Pancreas (tissue), 10 donors: ENCODE measurements at regions not wholly inside any gene's neighbourhood (a gene's known extent, or its start where the extent isn't known, plus 50 kb on each side); places are given as distances from the start of the nearest gene placed in this dataset.

Experiments used
- ATAC-seq, 4 donors: fragments of 200-7000 bp; cut with Tn5 transposase; one replicate each; pipeline versions ENCODE4 v1.8.0 to v1.9.1; 2020; ENCODE audit warnings: mild to moderate bottlenecking in 4 of 4, moderate library complexity in 4 of 4
- DNase-seq, 6 donors: peaks; one replicate each; pipeline ENCODE4 v3.0.0-alpha.2; 2020
- FAIRE-seq: peaks from 2 replicates; lab custom pipeline; 2012; peaks lifted over from hg19 to GRCh38; lab: Jason Lieb, UNC
- H3K27ac ChIP-seq, 4 donors: fragments of 200-600 bp; sonication (generic); 1 replicate in 3 of 4; 2 replicates in 1 of 4; pipeline versions ENCODE4 v1.5.0 to v1.8.0; 2020
- H3K27me3 ChIP-seq, 4 donors: fragments of 200-600 bp; one replicate each; pipeline ENCODE4 v1.8.0; 2021
- H3K36me3 ChIP-seq, 3 donors: fragments of 200-600 bp; sonication (generic) in 1 of 3; one replicate each; pipeline versions ENCODE4 v1.5.0 to v1.8.0; 2020 to 2021
- H3K4me1 ChIP-seq, 3 donors: fragments of 200-600 bp; one replicate each; pipeline ENCODE4 v1.8.0; 2021
- H3K4me3 ChIP-seq, 4 donors: fragments of 200-600 bp; sonication (generic) in 2 of 4; one replicate each; pipeline versions ENCODE4 v1.5.0 to v1.8.0; 2020 to 2021
- H3K9me3 ChIP-seq, 4 donors: fragments of 200-600 bp; one replicate each; pipeline ENCODE4 v1.8.0; 2021
- CTCF ChIP-seq, 4 donors: fragments of 200-600 bp; sonication (generic) in 3 of 4; IDR thresholded peaks; one replicate each; pipeline versions ENCODE4 v1.5.0 to v1.8.0; 2021; ENCODE audit warnings: antibody characterized with exemption in 4 of 4
- WGBS, 2 donors: extraction: QIAGEN DNeasy Blood & Tissue Kit; methylation state at CpG; one replicate each; pipeline ENCODE4 v1.1.7; 2013; 5-methylcytosine and 5-hydroxymethylcytosine counted together
- intact Hi-C, 3 donors: fragments of 100-400 bp; cut with DNase I; formaldehyde crosslinking; loops; one replicate each; pipeline versions ENCODE4 v1.11.1 to v1.14.2; 2022
- donor health status: healthy with polysubstance abuse.
- donor health status: DM: no; HTN: no; CAD: no; lungs with moderate emphysema.
- donor health status: DM: no; HTN: no; CAD: no.
- donor health status: control.
- donor health status: control.
- donor health status: Bipolar disorder and iron deficiency.
- donor health status: DM: yes; HTN: yes; CAD: no.
- donor health status: DM: no; HTN: no; CAD: no.
- donor health status: DM: no; HTN: no; CAD: no.
- donor health status: DM: yes; HTN: yes; CAD: no.

- H3K9me3 ChIP-seq = no peaks in the 10 kb centered on the region
- intact Hi-C loops = no loop called here
- H3K27me3 ChIP-seq = no peaks in the 10 kb centered on the region
- no peak for TF ChIP-seq CTCF (IDR thresholded peaks at IDR 0.05)
- 66 to 71% methylated on average over 7 of the region's 7 CpGs for WGBS, 2 donors
- no peaks in the 10 kb centered on the region for H3K36me3 ChIP-seq
- no peak overlapping the region for H3K27ac ChIP-seq
- ATAC-seq (no peak), FAIRE-seq (no peak), DNase-seq (no peak)
- H3K4me1 ChIP-seq = no peaks in the 10 kb centered on the region
- H3K4me3 ChIP-seq = no peak overlapping the region
These were observed 120.3 kb upstream of the TJP1 start for GRCh38 chr15:29942548-29942947.

GRCh38 chr15:29942143-29942542 lies 119.9 kb upstream of the TJP1 start:
- FAIRE-seq (no peak), ATAC-seq (no peak), DNase-seq (no peak)
- 54% methylated on average over 3 of the region's 3 CpGs for WGBS, 2 donors
- TF ChIP-seq CTCF (IDR thresholded peaks at IDR 0.05) = no peak
- intact Hi-C loops = no loop called here
- H3K36me3 ChIP-seq = no peaks in the 10 kb centered on the region
- no peaks in the 10 kb centered on the region for H3K4me1 ChIP-seq
- no peak overlapping the region for H3K27ac ChIP-seq
- no peaks in the 10 kb centered on the region for H3K9me3 ChIP-seq
- H3K4me3 ChIP-seq = no peak overlapping the region
- no peaks in the 10 kb centered on the region for H3K27me3 ChIP-seq

- Histone ChIP-seq H3K4me3 (no peak overlapping the region), H3K27ac (no peak overlapping the region), H3K27me3 (no peaks in the 10 kb centered on the region), H3K4me1 (peaks cover 0 to 3% (median 0%) of the 10 kb centered on the region in 3 donors), H3K36me3 (no peaks in the 10 kb centered on the region), H3K9me3 (no peaks in the 10 kb centered on the region)
- DNase-seq (no peak), ATAC-seq (no peak), FAIRE-seq (no peak)
- intact Hi-C loops = no loop called here
- 90 to 96% methylated on average over 1 of the region's 1 CpG for WGBS, 2 donors
- TF ChIP-seq CTCF (IDR thresholded peaks at IDR 0.05) = no peak
These were observed 117.1 kb upstream of the TJP1 start for GRCh38 chr15:29939404-29939803.

- peaks cover 0 to 3% (median 0%) of the 10 kb centered on the region in 3 donors for H3K4me1 ChIP-seq
- no peak for TF ChIP-seq CTCF (IDR thresholded peaks at IDR 0.05)
- no peaks in the 10 kb centered on the region for H3K27me3 ChIP-seq
- no peaks in the 10 kb centered on the region for H3K9me3 ChIP-seq
- no peak for DNase-seq
- no peak overlapping the region for H3K4me3 ChIP-seq
- intact Hi-C loops = no loop called here
- 63 to 67% methylated on average over 14 of the region's 14 CpGs for WGBS, 2 donors
- ATAC-seq = no peak
- FAIRE-seq = no peak
- H3K27ac ChIP-seq = no peak overlapping the region
- no peaks in the 10 kb centered on the region for H3K36me3 ChIP-seq
These were observed 116.4 kb upstream of the TJP1 start for GRCh38 chr15:29938361-29939335.

- H3K27ac ChIP-seq = no peak overlapping the region
- no peaks in the 10 kb centered on the region for H3K9me3 ChIP-seq
- FAIRE-seq (no peak), DNase-seq (no peak), ATAC-seq (no peak)
- 79 to 90% methylated on average over 2 of the region's 2 CpGs for WGBS, 2 donors
- TF ChIP-seq CTCF (IDR thresholded peaks at IDR 0.05) = no peak
- H3K36me3 ChIP-seq = no peaks in the 10 kb centered on the region
- no peak overlapping the region for H3K4me3 ChIP-seq
- intact Hi-C loops = no loop called here
- H3K27me3 ChIP-seq = no peaks in the 10 kb centered on the region
- peaks cover 0 to 3% (median 0%) of the 10 kb centered on the region in 3 donors for H3K4me1 ChIP-seq
These were observed 115.7 kb upstream of the TJP1 start for GRCh38 chr15:29937956-29938355.
